ENCODE measurements at regions not wholly inside any gene's neighbourhood (a gene's known extent, or its start where the extent isn't known, plus 50 kb on each side); places are given as distances from the start of the nearest gene placed in this dataset.

- no peak for DNase-seq
These were observed 58.9 kb upstream of the CLMP start for GRCh38 chr11:123253911-123254310.

DNA sequence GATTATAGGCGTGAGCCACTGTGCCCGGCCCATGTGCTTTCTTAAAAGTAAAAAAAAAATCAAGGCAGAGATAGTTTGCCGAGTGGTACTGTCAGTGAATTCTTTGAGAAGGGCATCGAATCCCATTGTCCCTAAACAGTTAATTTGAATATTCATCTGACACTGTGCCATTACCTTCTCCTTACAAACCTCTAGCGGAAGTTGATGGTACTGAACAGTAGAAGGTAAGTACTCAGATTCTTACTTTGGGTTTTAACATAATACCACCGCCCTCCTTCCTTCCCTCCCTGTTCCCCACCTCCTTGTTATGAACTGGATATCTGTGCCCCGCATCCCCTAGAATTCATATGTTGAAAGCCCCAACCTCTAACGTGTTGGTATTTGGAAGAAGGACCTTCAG is 58.2 kb upstream of the CLMP start:
- no peak for DNase-seq

DNA sequence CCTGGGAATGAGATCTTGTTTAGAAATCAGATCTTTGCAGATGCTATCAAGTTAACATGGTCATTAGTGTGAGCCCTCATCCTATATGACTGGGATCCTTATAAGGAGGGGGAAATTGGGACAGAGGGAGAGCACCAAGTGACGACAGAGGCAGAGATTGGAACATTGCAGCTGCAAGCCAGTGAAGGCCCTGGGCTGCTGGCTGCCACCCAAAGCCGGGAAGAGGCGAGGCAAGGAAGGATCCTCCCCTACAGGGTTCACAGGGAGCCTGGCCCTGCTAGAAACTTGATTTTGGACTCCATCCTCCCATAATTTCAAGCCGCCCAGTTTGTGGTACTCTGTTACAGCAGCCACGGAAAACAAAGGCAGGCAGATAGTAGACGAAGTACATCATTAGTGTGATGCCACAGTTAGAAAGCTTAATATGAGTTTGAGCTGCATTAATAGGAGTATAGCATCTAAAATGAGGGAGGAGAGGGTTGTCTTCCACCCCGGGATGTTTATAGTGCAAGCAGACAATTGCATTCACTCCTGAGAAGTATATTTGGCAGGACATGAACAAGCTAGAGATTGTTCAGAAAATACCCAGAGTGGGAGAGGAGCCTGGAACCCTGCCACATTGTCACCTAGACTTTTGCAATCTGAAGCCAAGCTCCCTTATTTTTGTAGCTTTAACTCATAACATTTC is 56.8 kb upstream of the CLMP start:
- DNase-seq, result no peak

GRCh38 chr11:123250892-123251656 is 56.0 kb upstream of the CLMP start:
- DNase-seq, result no peak

DNA sequence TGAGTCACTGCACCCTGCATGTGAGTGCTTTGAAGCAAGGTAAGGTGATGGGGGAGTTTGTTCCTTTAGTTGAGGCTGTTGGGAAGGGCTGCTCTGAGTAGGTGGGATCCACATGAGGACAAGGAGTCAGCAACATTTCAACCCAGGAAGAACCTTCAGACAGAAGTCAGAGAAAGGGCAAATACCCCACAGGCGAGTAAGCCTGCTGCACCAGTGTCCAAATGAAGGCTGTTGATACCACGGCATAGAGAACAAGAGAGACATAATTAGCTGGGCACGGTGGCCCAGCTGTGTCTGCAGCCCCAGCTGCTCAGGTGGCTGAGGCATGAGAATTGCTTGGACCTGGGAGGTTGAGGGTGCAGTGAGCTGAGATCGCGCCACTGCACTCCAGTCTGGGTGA is 54.3 kb upstream of the CLMP start:
- DNase-seq, result no peak

DNA sequence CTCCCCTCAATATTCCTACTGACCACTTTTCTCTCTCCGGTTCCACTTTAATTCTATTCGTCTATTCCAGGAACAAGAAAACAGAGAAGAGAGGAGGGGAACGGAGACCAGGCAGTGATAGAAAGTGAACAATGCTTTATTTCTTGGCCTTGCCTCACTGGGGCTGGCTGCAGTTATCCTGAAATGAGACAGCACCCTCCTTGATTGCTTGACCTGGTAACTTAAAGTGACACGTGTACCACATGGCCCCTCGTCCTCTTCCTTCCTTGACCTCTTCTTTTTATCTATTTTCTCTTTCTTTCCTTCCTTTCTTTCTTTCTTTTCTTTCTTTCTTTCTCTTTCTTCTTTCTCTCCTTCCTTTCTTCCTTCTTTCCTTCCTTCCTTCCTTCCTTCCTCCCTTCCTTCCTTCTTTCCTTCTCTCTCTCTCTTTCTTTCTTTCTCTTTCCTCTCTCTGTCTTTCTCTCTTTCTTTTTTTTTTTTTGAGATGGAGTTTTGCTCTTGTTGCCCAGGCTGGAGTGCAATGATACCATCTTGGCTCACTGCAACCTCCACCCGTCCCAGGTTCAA is 52.8 kb upstream of the CLMP start:
- no peak for DNase-seq

DNA sequence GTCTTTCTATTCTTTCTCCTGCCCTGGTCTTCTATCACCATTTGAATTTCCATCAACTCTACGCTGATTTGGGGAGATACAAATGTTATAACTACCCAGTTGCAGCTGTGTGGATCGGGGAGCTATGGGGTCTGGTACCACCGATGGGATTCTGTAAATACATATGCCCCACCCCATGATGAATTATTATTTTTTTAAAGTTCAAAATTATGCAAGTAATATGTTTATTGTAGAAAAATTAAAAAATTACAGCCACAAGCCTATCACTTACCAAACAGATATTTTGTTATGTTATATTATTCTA is 52.4 kb upstream of the CLMP start:
- DNase-seq, result no peak

DNA sequence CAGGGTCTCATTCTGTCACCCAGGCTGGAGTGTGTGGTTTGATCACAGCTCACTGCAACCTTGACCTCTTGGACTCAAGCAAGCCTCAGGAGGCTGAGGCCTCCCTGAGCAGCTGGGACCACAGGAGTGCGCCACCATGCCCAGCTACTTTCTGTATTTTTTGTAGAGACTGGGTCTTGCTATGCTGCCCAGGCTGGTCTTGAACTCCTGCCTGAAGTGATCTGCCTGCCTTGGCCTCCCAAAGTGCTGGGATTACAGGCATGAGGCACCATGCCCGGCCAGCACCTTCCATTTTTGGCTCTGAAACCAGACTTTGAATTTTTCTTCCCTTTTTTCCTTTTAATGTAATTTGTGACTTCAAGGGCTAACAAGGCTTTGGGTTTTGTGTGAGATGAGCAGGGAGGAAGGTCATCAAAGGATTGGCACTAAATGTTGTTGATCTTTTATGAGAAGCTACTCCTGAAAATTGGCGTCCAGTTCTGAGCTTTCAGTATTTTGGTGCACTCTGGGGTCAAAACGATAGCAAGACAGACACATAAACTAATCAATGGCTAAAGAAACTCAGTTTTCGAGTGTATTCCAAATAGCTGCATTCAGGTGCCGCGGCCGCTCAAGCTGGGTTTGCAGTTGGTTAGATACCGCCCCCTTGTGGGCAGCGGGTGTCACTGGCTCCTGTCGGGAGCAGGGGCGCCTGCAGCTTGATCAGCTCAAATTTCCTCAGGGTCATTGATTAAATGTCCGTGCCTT is 51.9 kb upstream of the CLMP start:
- DNase-seq, result peak; percentile 82

- DNase-seq, result no peak
These were observed 50.5 kb upstream of the CLMP start for GRCh38 chr11:123245567-123245966.
